Esophagus (tissue), 2 donors: ENCODE measurements at regions not wholly inside any gene's neighbourhood (a gene's known extent, or its start where the extent isn't known, plus 50 kb on each side); places are given as distances from the start of the nearest gene placed in this dataset.

Source experiments
- H3K27ac ChIP-seq, 2 donors: one replicate each; pipeline ENCODE4 v1.5.1; 2013; ENCODE audit warnings: low read depth in 2 of 2, mild to moderate bottlenecking in 2 of 2, inconsistent platforms in 1 of 2, low read length in 1 of 2, moderate library complexity in 1 of 2
- H3K27me3 ChIP-seq, 2 donors: one replicate each; pipeline ENCODE4 v1.6.1; 2013; ENCODE audit warnings: low read length in 2 of 2, control low read depth in 1 of 2, mild to moderate bottlenecking in 1 of 2; ENCODE audit not compliant: insufficient read depth in 2 of 2, control insufficient read depth in 1 of 2
- H3K36me3 ChIP-seq, 2 donors: one replicate each; pipeline ENCODE4 v1.6.1; 2013; ENCODE audit warnings: low read length in 1 of 2; ENCODE audit not compliant: control insufficient read depth in 2 of 2, insufficient read depth in 2 of 2
- H3K4me1 ChIP-seq, 2 donors: one replicate each; pipeline ENCODE4 v1.6.1; 2013; ENCODE audit warnings: low read length in 1 of 2; ENCODE audit not compliant: control insufficient read depth in 2 of 2, insufficient read depth in 2 of 2
- H3K4me3 ChIP-seq, 2 donors: one replicate each; pipeline ENCODE4 v1.5.1; 2013; ENCODE audit warnings: low read length in 2 of 2, mild to moderate bottlenecking in 2 of 2, low read depth in 1 of 2, moderate library complexity in 1 of 2
- H3K9me3 ChIP-seq, 2 donors: one replicate each; pipeline ENCODE4 v1.6.1; 2013; ENCODE audit warnings: mild to moderate bottlenecking in 2 of 2, low read depth in 1 of 2, low read length in 1 of 2, moderate library complexity in 1 of 2; ENCODE audit not compliant: control insufficient read depth in 2 of 2, insufficient read depth in 1 of 2
- WGBS, 2 donors: extraction: QIAGEN DNeasy Blood & Tissue Kit; methylation state at CpG; one replicate each; pipeline ENCODE4 v1.1.7; 2013; 5-methylcytosine and 5-hydroxymethylcytosine counted together
- donor health status: healthy with polysubstance abuse.
- donor health status: Bipolar disorder and iron deficiency.

GRCh38 chr14:76974365-76974764 is 54.1 kb downstream of the IRF2BPL start:
- no peaks in the 10 kb centered on the region for H3K27me3 ChIP-seq
- H3K27ac ChIP-seq = no peak overlapping the region
- H3K9me3 ChIP-seq = no peaks in the 10 kb centered on the region
- peaks cover 0 to 2% of the 10 kb centered on the region in 2 donors for H3K4me1 ChIP-seq
- H3K36me3 ChIP-seq = no peaks in the 10 kb centered on the region
- WGBS, 2 donors = 75% methylated on average over 2 of the region's 2 CpGs
- H3K4me3 ChIP-seq = no peak overlapping the region

GRCh38 chr14:76971549-76971948 is 57.0 kb downstream of the IRF2BPL start:
- H3K9me3 ChIP-seq = no peaks in the 10 kb centered on the region
- no peak overlapping the region for H3K4me3 ChIP-seq
- H3K27me3 ChIP-seq = no peaks in the 10 kb centered on the region
- H3K27ac ChIP-seq = no peak overlapping the region
- WGBS, 2 donors = 80% methylated on average over 6 of the region's 6 CpGs
- peaks cover 0 to 2% of the 10 kb centered on the region in 2 donors for H3K4me1 ChIP-seq
- H3K36me3 ChIP-seq = no peaks in the 10 kb centered on the region

- H3K36me3 ChIP-seq = no peaks in the 10 kb centered on the region
- peaks cover 3 to 4% of the 10 kb centered on the region in 2 donors for H3K4me1 ChIP-seq
- no peaks in the 10 kb centered on the region for H3K9me3 ChIP-seq
- no peaks in the 10 kb centered on the region for H3K27me3 ChIP-seq
- H3K27ac ChIP-seq = no peak overlapping the region
- no peak overlapping the region for H3K4me3 ChIP-seq
- 87 to 93% methylated on average over 16 of the region's 16 CpGs for WGBS, 2 donors
Measured at GRCh38 chr14:76968621-76969063, 59.9 kb downstream of the IRF2BPL start.

GRCh38 chr14:76967788-76968187 is 60.7 kb downstream of the IRF2BPL start:
- no peak overlapping the region for H3K4me3 ChIP-seq
- no peaks in the 10 kb centered on the region for H3K36me3 ChIP-seq
- H3K4me1 ChIP-seq = peaks cover 3 to 4% of the 10 kb centered on the region in 2 donors
- no peaks in the 10 kb centered on the region for H3K27me3 ChIP-seq
- no peak overlapping the region for H3K27ac ChIP-seq
- no peaks in the 10 kb centered on the region for H3K9me3 ChIP-seq
- 91 to 93% methylated on average over 7 of the region's 7 CpGs for WGBS, 2 donors

- Histone ChIP-seq H3K4me3 (no peak overlapping the region), H3K27ac (peak overlapping the region in 1 of 2 donors; percentile 69), H3K27me3 (no peaks in the 10 kb centered on the region), H3K36me3 (no peaks in the 10 kb centered on the region), H3K4me1 (peaks cover 4 to 6% of the 10 kb centered on the region in 2 donors), H3K9me3 (no peaks in the 10 kb centered on the region)
- 48% methylated on average over 5 of the region's 5 CpGs for WGBS, 2 donors
Measured at GRCh38 chr14:76965232-76965631, 63.3 kb downstream of the IRF2BPL start.

- Histone ChIP-seq H3K36me3 (no peaks in the 10 kb centered on the region), H3K27me3 (no peaks in the 10 kb centered on the region), H3K4me3 (no peak overlapping the region), H3K4me1 (peaks cover 4 to 6% of the 10 kb centered on the region in 2 donors), H3K9me3 (no peaks in the 10 kb centered on the region), H3K27ac (no peak overlapping the region)
- WGBS, 2 donors = 64 to 70% methylated on average over 5 of the region's 5 CpGs
Measured at GRCh38 chr14:76964695-76965094, 63.8 kb downstream of the IRF2BPL start.

- Histone ChIP-seq H3K4me3 (no peak overlapping the region), H3K4me1 (peaks cover 4 to 8% of the 10 kb centered on the region in 2 donors), H3K9me3 (no peaks in the 10 kb centered on the region), H3K27ac (no peak overlapping the region), H3K27me3 (no peaks in the 10 kb centered on the region), H3K36me3 (no peaks in the 10 kb centered on the region)
- 61 to 76% methylated on average over 3 of the region's 3 CpGs for WGBS, 2 donors
Measured at GRCh38 chr14:76963372-76963771, 65.1 kb downstream of the IRF2BPL start.

GRCh38 chr14:76962303-76962660 is 66.2 kb downstream of the IRF2BPL start:
- H3K9me3 ChIP-seq = no peaks in the 10 kb centered on the region
- 75 to 92% methylated on average over 1 of the region's 1 CpG for WGBS, 2 donors
- H3K27me3 ChIP-seq = no peaks in the 10 kb centered on the region
- H3K36me3 ChIP-seq = no peaks in the 10 kb centered on the region
- peak overlapping the region; percentile 90 to 98 for H3K27ac ChIP-seq
- peak overlapping the region; percentile 15 to 41 for H3K4me3 ChIP-seq
- peaks cover 4 to 11% of the 10 kb centered on the region in 2 donors for H3K4me1 ChIP-seq

- 1 to 2% methylated on average over 24 of the region's 24 CpGs for WGBS, 2 donors
- no peaks in the 10 kb centered on the region for H3K36me3 ChIP-seq
- peaks cover 4 to 15% of the 10 kb centered on the region in 2 donors for H3K4me1 ChIP-seq
- peak overlapping the region; percentile 15 to 41 for H3K4me3 ChIP-seq
- no peaks in the 10 kb centered on the region for H3K9me3 ChIP-seq
- peak overlapping the region; percentile 90 to 98 for H3K27ac ChIP-seq
- no peaks in the 10 kb centered on the region for H3K27me3 ChIP-seq
Measured at GRCh38 chr14:76961631-76962302, 66.7 kb downstream of the IRF2BPL start.
